SW480 (cell line): ENCODE measurements at regions not wholly inside any gene's neighbourhood (a gene's known extent, or its start where the extent isn't known, plus 50 kb on each side); places are given as distances from the start of the nearest gene placed in this dataset.

Experiments
- DNase-seq: peaks from one replicate; pipeline ENCODE4 v3.0.0-alpha.2; 2016; ENCODE audit warnings: low spot score

- DNase-seq: no peak
Observed at GRCh38 chr13:39100996-39101738, 62.9 kb downstream of the NHLRC3 start.

- no peak for DNase-seq
Observed at GRCh38 chr13:39102981-39103490, 64.8 kb downstream of the NHLRC3 start.

- no peak for DNase-seq
Observed at GRCh38 chr13:39105110-39105509, 66.9 kb downstream of the NHLRC3 start.

- DNase-seq: peak; percentile 7
Observed at GRCh38 chr13:39106216-39107005, 68.2 kb downstream of the NHLRC3 start.

- DNase-seq: no peak
Observed at GRCh38 chr13:39107561-39107960, 69.3 kb downstream of the NHLRC3 start.

GRCh38 chr13:39108783-39109182 lies 70.5 kb downstream of the NHLRC3 start:
- no peak for DNase-seq

GRCh38 chr13:39110518-39111097 lies 72.4 kb downstream of the NHLRC3 start:
- no peak for DNase-seq

- DNase-seq: no peak
Observed at GRCh38 chr13:39111145-39111544, 72.9 kb downstream of the NHLRC3 start.

GRCh38 chr13:39119422-39119821 lies 81.2 kb downstream of the NHLRC3 start:
- DNase-seq: no peak

GRCh38 chr13:39123578-39123977 lies 85.3 kb downstream of the NHLRC3 start:
- DNase-seq: no peak

- DNase-seq: no peak
Observed at GRCh38 chr13:39129213-39129612, 91.0 kb downstream of the NHLRC3 start.

- no peak for DNase-seq
Observed at GRCh38 chr13:39130301-39130700, 92.0 kb downstream of the NHLRC3 start.

GRCh38 chr13:39132286-39133230 lies 94.3 kb downstream of the NHLRC3 start:
- DNase-seq: peak; percentile 76

- no peak for DNase-seq
Observed at GRCh38 chr13:39133781-39134180, 95.5 kb downstream of the NHLRC3 start.

GRCh38 chr13:39134574-39134973 lies 96.3 kb downstream of the NHLRC3 start:
- DNase-seq: no peak

GRCh38 chr13:39144391-39144790 lies 106.1 kb downstream of the NHLRC3 start:
- no peak for DNase-seq

GRCh38 chr13:39144941-39145533 lies 106.8 kb downstream of the NHLRC3 start:
- peak; percentile 33 for DNase-seq

- peak; percentile 91 for DNase-seq
Observed at GRCh38 chr13:39148513-39148961, 110.3 kb downstream of the NHLRC3 start.

- DNase-seq: no peak
Observed at GRCh38 chr13:39149896-39150295, 111.6 kb downstream of the NHLRC3 start.

GRCh38 chr13:39154041-39154440 lies 115.8 kb downstream of the NHLRC3 start:
- no peak for DNase-seq

- DNase-seq: peak; percentile 9
Observed at GRCh38 chr13:39159393-39159792, 121.1 kb downstream of the NHLRC3 start.
